Activated CD4-positive, CD25-positive, alpha-beta regulatory T cell treated with anti-CD3 and anti-CD28 coated beads, Interleukin-2, amount 50 U/mL, for 16 hours (primary cell): ENCODE measurements at regions not wholly inside any gene's neighbourhood (a gene's known extent, or its start where the extent isn't known, plus 50 kb on each side); places are given as distances from the start of the nearest gene placed in this dataset.
"Not testable (repeated sequence)": the region's sequence is repeated elsewhere in the genome, so short reads cannot be mapped to it uniquely, and the experiment has no call there.

Source experiments
- DNase-seq: peaks from one replicate; pipeline ENCODE4 v3.0.0-alpha.2; 2020; ENCODE audit warnings: low read depth, low spot score

- no peak for DNase-seq
These were observed 656.7 kb upstream of the NRG3 start for GRCh38 chr10:81218307-81218706.

GRCh38 chr10:81219758-81220157 lies 655.2 kb upstream of the NRG3 start:
- no peak for DNase-seq

DNA sequence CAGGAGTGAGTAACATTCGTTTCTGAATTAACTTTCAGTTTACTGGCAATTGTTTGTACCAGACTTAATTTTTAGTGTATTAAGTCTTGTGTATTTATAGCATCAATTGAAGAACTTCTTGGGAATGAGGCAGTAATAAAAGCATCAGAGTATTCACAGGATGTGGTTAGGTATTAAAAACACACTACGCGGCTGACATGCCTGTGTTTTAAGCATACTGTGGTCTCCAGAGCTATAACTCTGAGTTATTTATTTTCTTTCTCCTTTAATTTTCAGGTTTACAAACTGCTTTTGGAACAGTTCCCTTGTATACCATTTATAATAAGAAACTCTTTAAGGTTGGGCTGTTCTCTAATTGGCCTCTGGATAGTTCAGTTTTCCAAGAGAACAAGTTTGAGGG lies 626.1 kb upstream of the NRG3 start:
- DNase-seq, result no peak

DNA sequence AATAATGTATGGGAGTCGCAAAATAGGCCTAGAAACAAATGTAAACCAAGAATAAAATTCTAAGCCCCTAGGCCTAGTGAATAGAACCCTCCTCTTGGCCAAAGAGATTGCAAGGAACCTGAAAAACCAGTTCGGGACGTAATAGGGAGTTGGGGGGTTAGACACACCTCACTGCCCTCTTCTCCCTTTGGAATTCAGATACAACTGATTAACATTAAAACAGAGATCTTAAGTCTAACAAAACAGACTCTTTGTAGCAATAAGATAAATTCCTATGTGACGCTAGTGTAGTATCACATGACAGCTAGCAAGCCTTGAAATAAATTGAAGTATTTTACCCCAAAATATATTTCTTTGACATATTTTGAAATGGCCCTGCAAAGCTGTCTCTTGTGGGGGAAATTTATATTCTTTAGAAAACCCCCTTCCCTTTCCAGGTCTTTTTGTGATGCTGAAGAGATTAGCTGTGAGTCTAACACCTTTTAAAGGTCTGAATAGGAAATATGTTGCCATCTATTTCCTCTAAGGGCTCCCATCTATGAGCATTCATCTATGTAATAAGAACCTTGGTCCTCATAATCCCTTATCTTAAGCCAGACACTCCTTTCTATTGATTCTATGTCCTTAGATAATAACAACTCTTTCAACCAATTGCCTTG lies 623.4 kb upstream of the NRG3 start:
- no peak for DNase-seq

DNA sequence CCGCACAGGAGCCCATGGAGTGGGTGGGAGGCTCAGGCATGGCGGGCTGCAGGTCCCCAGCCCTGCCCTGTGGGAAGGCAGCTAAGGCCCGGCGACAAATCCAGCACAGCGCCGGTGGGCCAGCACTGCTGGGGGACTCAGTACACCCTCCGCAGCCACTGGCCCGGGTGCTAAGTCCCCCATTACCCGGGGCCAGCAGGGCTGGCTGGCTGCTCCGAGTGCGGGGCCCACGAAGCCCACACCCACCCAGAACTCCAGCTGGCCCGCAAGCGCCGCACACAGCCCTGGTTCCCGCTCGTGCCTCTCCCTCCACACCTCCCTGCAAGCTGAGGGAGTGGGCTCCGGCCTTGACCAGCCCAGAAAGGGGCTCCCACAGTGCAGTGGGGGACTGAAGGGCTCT lies 610.0 kb upstream of the NRG3 start:
- not testable (repeated sequence) for DNase-seq

GRCh38 chr10:81270051-81270450 lies 604.9 kb upstream of the NRG3 start:
- DNase-seq, result no peak

DNA sequence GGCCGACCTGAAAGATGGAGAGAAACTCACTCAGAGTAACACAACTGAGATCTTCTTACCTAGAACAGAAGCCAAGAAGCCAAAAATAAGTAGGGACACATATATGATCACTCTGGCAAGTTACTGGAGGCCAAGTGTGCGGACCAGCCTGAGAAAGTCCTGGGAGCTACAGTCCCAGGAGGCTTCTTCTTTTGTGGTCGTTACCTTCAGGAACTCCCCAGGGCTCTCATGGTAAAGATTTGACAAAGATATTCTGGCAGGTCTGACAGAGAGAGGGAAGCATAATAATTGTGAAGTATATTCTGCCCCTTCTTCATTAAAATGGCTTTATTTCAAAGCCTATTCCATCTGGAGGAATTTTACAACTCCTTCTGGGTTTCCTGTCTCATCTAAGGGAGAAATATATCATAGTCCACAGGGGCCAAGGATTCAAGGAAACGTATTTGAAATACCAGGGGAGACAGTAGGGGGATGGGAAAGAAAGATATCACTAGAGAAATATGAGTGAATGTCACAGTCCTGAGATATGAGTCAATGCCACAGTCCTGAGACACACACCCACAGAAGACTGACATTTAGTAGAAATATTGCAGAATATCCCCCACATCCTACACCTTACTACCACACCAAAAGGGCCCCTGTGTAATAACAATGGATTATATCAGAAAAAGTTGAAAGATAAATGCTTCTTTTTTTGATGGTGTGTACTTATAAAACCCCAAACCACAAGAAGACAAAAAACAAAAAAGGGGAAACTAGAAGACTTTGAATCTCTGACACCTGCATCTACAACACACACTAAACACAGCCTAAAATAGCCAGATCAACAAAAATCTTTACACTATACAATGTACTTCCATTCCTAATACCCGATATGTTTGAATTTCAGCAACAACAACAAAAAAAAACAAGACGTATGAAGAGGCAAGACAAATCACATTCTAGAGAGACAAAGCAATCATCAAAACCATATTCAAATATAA lies 594.2 kb upstream of the NRG3 start:
- no peak for DNase-seq

DNA sequence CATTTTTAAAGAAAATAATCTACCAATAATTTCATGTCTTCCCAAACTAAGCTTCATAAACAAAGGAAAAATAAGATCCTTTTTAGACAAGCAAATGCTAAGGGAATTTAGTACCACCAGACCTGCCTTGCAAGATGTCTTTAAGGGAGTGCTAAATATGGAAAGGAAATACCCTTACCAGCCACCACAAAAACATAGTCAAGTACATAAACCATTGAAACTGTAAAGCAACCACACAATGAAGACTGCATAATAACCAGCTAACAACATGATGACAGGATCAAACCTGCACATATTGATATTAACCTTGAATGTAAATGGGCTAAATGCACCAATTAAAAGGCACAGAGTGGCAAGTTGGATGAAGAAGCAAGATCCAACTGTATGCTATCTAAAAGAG lies 586.5 kb upstream of the NRG3 start:
- no peak for DNase-seq

- no peak for DNase-seq
These were observed 577.7 kb upstream of the NRG3 start for GRCh38 chr10:81297292-81297691.

DNA sequence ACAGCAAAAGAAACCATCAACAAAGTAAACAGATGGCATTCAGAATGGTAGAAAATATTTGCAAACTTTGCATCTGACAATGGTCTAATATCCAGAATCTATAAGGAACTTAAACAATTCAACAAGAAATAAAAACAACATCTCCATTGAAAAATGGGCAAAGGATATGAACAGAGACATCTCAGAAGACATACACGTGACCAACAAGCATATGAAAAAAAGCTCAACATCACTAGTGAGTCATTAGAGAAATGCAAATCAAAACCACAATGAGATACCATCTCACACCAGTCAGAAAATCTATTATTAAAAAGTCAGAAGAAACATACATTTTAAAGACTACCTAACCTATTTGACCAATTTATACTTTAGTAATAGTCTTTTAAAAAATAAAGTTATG lies 571.3 kb upstream of the NRG3 start:
- DNase-seq, result no peak

GRCh38 chr10:81306971-81307782 lies 567.8 kb upstream of the NRG3 start:
- no peak for DNase-seq

GRCh38 chr10:81309041-81309552 lies 565.9 kb upstream of the NRG3 start:
- DNase-seq, result no peak

DNA sequence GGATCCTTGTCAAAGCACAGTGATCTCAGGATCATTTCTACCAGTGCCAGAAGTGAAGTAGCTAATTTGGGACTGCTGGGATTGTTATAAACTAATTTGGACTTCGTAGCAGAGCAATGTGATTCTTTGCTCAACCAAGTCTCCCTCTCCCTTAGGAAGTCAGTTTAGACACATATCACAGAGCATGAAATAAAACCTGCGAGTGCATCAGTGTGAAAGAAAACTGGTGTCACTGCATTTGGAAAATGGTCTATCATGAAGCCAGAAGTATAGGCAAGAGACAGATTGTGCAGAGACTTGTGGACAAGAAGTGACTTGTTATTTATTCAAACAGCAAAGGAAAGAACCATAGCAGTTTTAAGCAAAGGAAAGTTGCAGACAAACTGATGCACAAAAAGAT lies 560.5 kb upstream of the NRG3 start:
- DNase-seq, result no peak

- no peak for DNase-seq
These were observed 560.0 kb upstream of the NRG3 start for GRCh38 chr10:81315026-81315425.

GRCh38 chr10:81348003-81348402 lies 527.0 kb upstream of the NRG3 start:
- DNase-seq, result no peak

DNA sequence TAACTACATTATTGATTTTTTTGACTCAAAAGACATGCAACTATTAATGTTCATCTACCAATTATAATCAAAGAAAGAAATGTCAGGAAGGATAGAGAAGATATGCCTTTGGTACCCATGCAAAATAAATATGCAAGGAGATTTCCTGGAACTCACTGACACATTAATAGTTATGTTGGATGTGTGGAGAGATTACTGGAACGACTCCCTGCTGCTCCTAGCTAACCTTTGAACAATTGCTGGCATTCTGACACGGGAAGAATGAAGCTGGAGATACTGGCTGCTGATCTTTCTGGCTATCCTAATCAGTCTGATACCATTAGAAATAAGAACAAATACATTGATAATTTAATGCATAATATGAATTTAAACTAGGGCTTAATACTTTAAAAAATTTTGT lies 507.9 kb upstream of the NRG3 start:
- DNase-seq, result no peak

DNA sequence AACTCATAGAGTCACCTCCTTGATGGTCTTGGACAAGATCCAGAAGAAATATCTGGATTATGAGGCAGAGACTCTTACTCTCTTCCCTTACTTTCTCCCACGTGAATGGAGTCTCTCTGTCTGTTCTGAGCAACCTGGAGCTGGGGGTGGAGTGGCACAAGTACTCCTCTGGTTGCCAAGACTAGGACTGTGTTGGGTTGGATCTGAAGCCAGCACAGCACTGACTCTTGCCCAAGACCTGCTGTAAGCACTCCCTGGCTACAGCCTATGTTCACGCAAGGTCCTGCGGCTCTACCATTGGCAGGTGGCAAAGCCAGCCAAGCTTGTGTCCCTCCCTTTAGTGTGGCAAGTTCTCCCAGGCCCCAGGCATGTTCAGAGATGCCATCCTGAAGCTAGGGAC lies 488.2 kb upstream of the NRG3 start:
- DNase-seq, result no peak

DNA sequence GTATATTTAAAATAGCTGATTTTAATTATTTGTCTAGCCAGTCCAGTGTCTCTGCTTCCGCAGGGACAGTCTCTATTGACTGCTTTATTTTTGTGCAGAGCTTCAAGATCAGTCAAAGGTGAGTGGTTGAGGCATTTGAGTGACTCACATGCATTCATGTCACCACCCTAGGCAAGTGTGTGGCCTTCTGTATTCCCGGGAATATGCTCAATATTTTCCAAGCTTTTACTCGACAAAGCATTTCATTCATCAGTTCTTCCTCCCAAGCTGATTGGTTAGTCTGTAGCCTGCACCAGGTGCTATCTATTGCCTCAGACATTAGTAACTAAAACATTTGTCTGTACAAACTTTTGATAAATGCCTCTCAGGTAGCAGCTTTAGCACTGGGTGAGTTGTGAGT lies 471.5 kb upstream of the NRG3 start:
- no peak for DNase-seq

GRCh38 chr10:81405399-81405798 lies 469.6 kb upstream of the NRG3 start:
- no peak for DNase-seq

DNA sequence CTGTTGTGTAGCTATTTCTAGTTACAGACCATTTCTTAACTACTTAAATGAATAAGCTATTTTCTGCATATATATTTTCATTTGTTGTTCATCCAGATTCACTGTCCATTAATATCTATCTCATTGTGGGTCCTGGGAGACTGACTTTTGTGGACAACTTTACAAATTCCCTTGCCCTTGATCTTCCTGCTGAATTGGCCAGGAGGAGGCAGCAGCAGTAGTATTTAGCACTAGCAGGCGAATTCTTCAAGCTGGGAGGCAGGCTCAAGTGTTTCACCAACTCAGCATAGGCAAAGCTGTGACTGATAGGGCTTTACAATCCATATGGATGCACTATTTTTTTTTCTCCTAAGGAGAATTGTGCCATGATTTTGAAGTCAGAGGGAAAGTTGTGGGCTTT lies 461.0 kb upstream of the NRG3 start:
- no peak for DNase-seq

DNA sequence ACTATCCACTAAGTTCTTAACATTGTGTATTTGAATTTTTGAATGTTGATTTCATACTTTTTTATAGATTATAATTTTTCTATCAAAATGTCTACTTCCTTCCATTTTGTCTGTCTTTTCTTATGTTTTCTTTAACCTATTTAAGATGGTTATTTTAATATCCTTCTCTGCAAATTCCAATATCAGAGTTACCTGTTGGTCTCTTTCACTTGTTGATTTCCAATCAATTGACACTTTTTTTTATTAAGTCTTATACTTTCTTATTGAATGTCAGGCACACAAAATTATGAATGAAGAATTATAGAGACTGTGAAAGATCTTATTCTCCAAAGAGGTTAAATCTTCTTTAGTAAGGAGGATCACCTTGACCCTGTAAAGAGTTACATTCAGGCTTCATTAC lies 448.3 kb upstream of the NRG3 start:
- no peak for DNase-seq
